A549 (cell line): ENCODE measurements at regions not wholly inside any gene's neighbourhood (a gene's known extent, or its start where the extent isn't known, plus 50 kb on each side); places are given as distances from the start of the nearest gene placed in this dataset.
A peak's percentile ranks its signal among the peaks of the same experiment; 100 is the strongest.

Experiments
- ATAC-seq, 2 experiments: fragments of 200-7000 bp in 1 of 2; fragments of >200 bp in 1 of 2; cut with Nextera tagmentation in 1 of 2; cut with Tn5 transposase in 1 of 2; 3 replicates each; pipeline versions ENCODE4 v1.8.0 to v1.9.1; 2018 to 2020; ENCODE audit warnings: mild to moderate bottlenecking in 1 of 2, moderate library complexity in 1 of 2
- CTCF ChIA-PET: fragments of 300-600 bp; sonication (Branson Sonifier 250); formaldehyde crosslinking; extraction: SDS; loops from one replicate; lab custom pipeline; 2021; ENCODE audit warnings: antibody characterized with exemption, inconsistent platforms; lab: Yijun Ruan, JAX
- POLR2A ChIA-PET: fragments of 350-600 bp; formaldehyde crosslinking; extraction: SDS; loops from one replicate; lab custom pipeline; 2021; ENCODE audit warnings: antibody characterized with exemption, inconsistent platforms; lab: Yijun Ruan, JAX
- DNase-seq, 2 experiments: peaks; one replicate each; pipeline versions ENCODE4 v3.0.0 to v3.0.0-alpha.2; 2011 to 2016; ENCODE audit warnings: low read depth in 1 of 2, low spot score in 1 of 2
- FAIRE-seq: peaks from 2 replicates; lab custom pipeline; 2011; peaks lifted over from hg19 to GRCh38; lab: Jason Lieb, UNC
- H3K27ac ChIP-seq, 2 experiments: fragments of >200 bp; sonication (Bioruptor Twin); formaldehyde crosslinking; 3 replicates each; pipeline ENCODE4 v1.5.1; 2016 to 2017
- H3K4me1 ChIP-seq: fragments of >200 bp; sonication (Bioruptor Twin); formaldehyde crosslinking; 3 replicates; pipeline ENCODE4 v1.6.1; 2016
- H3K4me2 ChIP-seq: fragments of >200 bp; sonication (Bioruptor Twin); formaldehyde crosslinking; 3 replicates; pipeline ENCODE4 v1.6.1; 2016
- H3K4me3 ChIP-seq: fragments of >200 bp; sonication (Bioruptor Twin); formaldehyde crosslinking; 3 replicates; pipeline ENCODE4 v1.5.1; 2016
- H3K9me3 ChIP-seq: fragments of >200 bp; sonication (Bioruptor Twin); formaldehyde crosslinking; 3 replicates; pipeline ENCODE4 v1.6.1; 2016
- BHLHE40 ChIP-seq: IDR thresholded peaks from 2 replicates; pipeline ENCODE4 v1.6.1; 2012; ENCODE audit warnings: low read depth, low read length, inconsistent platforms
- EHF ChIP-seq: fragments of 250-450 bp; sonication (Bioruptor Pico); IDR thresholded peaks from 2 replicates; pipeline ENCODE4 v1.5.0; 2020; ENCODE audit warnings: mild to moderate bottlenecking
- EHMT2 ChIP-seq: fragments of 200-600 bp; sonication (generic); IDR thresholded peaks from 2 replicates; pipeline ENCODE4 v1.6.1; 2016; ENCODE audit warnings: antibody characterized with exemption, low read depth, mild to moderate bottlenecking, moderate library complexity
- EP300 ChIP-seq, 2 experiments: fragments of >200 bp; sonication (Bioruptor Twin); formaldehyde crosslinking; IDR thresholded peaks; 2 replicates in 1 of 2; 3 replicates in 1 of 2; pipeline ENCODE4 v1.6.1; 2016 to 2017
- FOXS1 ChIP-seq: fragments of 250-450 bp; sonication (Bioruptor Pico); IDR thresholded peaks from 2 replicates; pipeline ENCODE4 v1.5.0; 2020; ENCODE audit warnings: mild to moderate bottlenecking, moderate library complexity
- GATA3 ChIP-seq: IDR thresholded peaks from 2 replicates; pipeline ENCODE4 v1.6.1; 2012; ENCODE audit warnings: borderline replicate concordance
- HDAC2 ChIP-seq: fragments of 200-600 bp; sonication (generic); IDR thresholded peaks from 2 replicates; pipeline ENCODE4 v1.6.1; 2016
- HEYL ChIP-seq: fragments of 250-450 bp; sonication (Bioruptor Pico); IDR thresholded peaks from 2 replicates; pipeline ENCODE4 v1.8.0; 2021; ENCODE audit warnings: mild to moderate bottlenecking, moderate library complexity
- HOXB13 ChIP-seq: fragments of 250-450 bp; sonication (Bioruptor Pico); IDR thresholded peaks from 2 replicates; pipeline ENCODE4 v1.5.0; 2020; ENCODE audit warnings: low read depth, mild to moderate bottlenecking, moderate library complexity
- KDM1A ChIP-seq: fragments of 200-600 bp; sonication (generic); IDR thresholded peaks from 2 replicates; pipeline ENCODE4 v1.6.1; 2016; ENCODE audit warnings: low read depth, mild to moderate bottlenecking
- KDM5A ChIP-seq: fragments of 200-600 bp; sonication (generic); IDR thresholded peaks from 2 replicates; pipeline ENCODE4 v1.6.1; 2016; ENCODE audit warnings: antibody characterized with exemption, mild to moderate bottlenecking
- MAFK ChIP-seq: fragments of 450-650 bp; IDR thresholded peaks from 2 replicates; pipeline ENCODE4 v1.6.1; 2014; ENCODE audit not compliant: partially characterized antibody
- MAX ChIP-seq: IDR thresholded peaks from 2 replicates; pipeline ENCODE4 v1.6.1; 2012
- MAZ ChIP-seq: fragments of 150-350 bp; IDR thresholded peaks from 2 replicates; pipeline ENCODE4 v1.6.1; 2014; ENCODE audit warnings: antibody characterized with exemption, low read depth, low read length, borderline replicate concordance
- PHF8 ChIP-seq: fragments of 200-600 bp; sonication (generic); IDR thresholded peaks from 2 replicates; pipeline ENCODE4 v1.6.1; 2016; ENCODE audit warnings: low read depth, mild to moderate bottlenecking, antibody characterized with exemption, moderate library complexity, borderline replicate concordance
- RAD21 ChIP-seq, 2 experiments: fragments of >200 bp in 1 of 2; sonication (Bioruptor Twin) in 1 of 2; formaldehyde crosslinking in 1 of 2; IDR thresholded peaks in 1 of 2; conservative IDR thresholded peaks in 1 of 2; 2 replicates in 1 of 2; 3 replicates in 1 of 2; pipeline ENCODE4 v1.6.1; 2012 to 2018; ENCODE audit warnings: inconsistent platforms in 1 of 2
- RNF2 ChIP-seq: fragments of 200-600 bp; sonication (generic); IDR thresholded peaks from 2 replicates; pipeline ENCODE4 v1.6.1; 2016; ENCODE audit warnings: low read depth, mild to moderate bottlenecking, antibody characterized with exemption, moderate library complexity, borderline replicate concordance
- TFCP2L1 ChIP-seq: fragments of 250-450 bp; sonication (Bioruptor Pico); IDR thresholded peaks from 2 replicates; pipeline ENCODE4 v1.5.0; 2021; ENCODE audit warnings: mild to moderate bottlenecking
- USF2 ChIP-seq: fragments of 450-650 bp; IDR thresholded peaks from 2 replicates; pipeline ENCODE4 v1.6.1; 2014; ENCODE audit warnings: antibody characterized with exemption
- ZC3H11A ChIP-seq: fragments of 450-650 bp; IDR thresholded peaks from 2 replicates; pipeline ENCODE4 v1.6.1; 2014; ENCODE audit warnings: antibody characterized with exemption, mild to moderate bottlenecking
- ZSCAN20 ChIP-seq: fragments of 250-450 bp; sonication (Bioruptor Pico); IDR thresholded peaks from 2 replicates; pipeline ENCODE4 v1.8.0; 2022; ENCODE audit warnings: mild to moderate bottlenecking, moderate library complexity
- WGBS: methylation state at CpG from one replicate; pipeline ENCODE4 v1.1.6; 2017; ENCODE audit errors: missing lambda C conversion rate; 5-methylcytosine and 5-hydroxymethylcytosine counted together
- TF ChIP-seq, protein P1 (sequence below): IDR thresholded peaks from 2 replicates; pipeline ENCODE4 v1.6.1; 2012

DNA sequence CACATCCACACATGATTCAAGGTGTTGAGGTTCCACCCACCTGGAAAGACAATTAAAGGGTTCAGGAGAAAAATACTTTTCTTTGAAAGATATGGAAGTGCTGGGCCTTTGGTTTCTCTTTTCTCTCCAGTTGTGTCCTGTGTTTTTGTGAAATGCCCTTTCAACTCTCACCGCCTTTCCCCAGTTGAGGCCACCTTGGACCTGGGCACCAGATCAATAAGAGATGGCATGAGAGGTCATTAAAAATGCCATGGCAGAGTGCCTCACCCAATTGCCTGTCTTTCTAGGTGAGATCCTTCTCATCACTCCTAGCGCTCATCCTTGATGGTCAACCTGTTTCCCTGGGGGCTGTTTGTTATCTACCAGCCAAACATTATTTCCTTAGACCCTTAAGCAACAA, 453.9 kb downstream of the TSN start:
- no peak overlapping the region for H3K27ac ChIP-seq
- ChIA-PET CTCF (no interaction called here), POLR2A (no interaction called here)
- H3K4me1 ChIP-seq, result no peaks in the 10 kb centered on the region
- ATAC-seq (no peak), FAIRE-seq (no peak), DNase-seq (no peak)
- TF ChIP-seq KDM5A, result no peak
- no peak for TF ChIP-seq GATA3
- TF ChIP-seq, protein P1, sequence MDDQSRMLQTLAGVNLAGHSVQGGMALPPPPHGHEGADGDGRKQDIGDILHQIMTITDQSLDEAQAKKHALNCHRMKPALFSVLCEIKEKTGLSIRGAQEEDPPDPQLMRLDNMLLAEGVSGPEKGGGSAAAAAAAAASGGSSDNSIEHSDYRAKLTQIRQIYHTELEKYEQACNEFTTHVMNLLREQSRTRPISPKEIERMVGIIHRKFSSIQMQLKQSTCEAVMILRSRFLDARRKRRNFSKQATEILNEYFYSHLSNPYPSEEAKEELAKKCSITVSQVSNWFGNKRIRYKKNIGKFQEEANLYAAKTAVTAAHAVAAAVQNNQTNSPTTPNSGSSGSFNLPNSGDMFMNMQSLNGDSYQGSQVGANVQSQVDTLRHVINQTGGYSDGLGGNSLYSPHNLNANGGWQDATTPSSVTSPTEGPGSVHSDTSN, result no peak
- H3K4me2 ChIP-seq, result no peak overlapping the region
- H3K9me3 ChIP-seq, result no peaks in the 10 kb centered on the region
- WGBS, result 27% methylated on average over 2 of the region's 2 CpGs
- no peak overlapping the region for H3K4me3 ChIP-seq

DNA sequence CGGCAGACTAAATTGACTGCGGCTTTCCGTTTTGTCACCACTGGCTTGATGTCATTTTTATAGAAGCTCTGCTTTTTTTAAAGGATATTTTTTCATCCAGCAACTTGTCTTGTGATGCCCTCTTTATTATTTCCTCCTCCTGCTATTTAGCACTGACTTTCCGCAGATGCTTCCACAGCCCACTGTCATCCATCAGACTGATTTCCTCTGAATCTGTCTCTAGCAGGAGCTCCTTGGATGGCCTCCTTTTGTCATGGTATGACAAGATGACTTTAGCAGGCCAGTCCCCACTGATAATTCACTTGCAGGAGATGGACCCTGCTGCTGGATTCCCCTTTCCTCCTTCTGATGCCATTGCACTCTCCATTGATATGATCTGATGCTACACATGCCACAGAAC, 454.6 kb downstream of the TSN start:
- no peaks in the 10 kb centered on the region for H3K4me1 ChIP-seq
- 56% methylated on average over 4 of the region's 4 CpGs for WGBS
- no peak for ATAC-seq
- ChIA-PET POLR2A (no interaction called here), CTCF (no interaction called here)
- no peaks in the 10 kb centered on the region for H3K9me3 ChIP-seq
- DNase-seq, result no peak
- H3K4me3 ChIP-seq, result no peak overlapping the region
- no peak for FAIRE-seq
- no peak overlapping the region for H3K27ac ChIP-seq
- TF ChIP-seq, protein P1, result no peak
- no peak for TF ChIP-seq USF2
- TF ChIP-seq MAX, result no peak
- TF ChIP-seq MAZ, result no peak
- TF ChIP-seq, all 56 proteins: peak for 0
- H3K4me2 ChIP-seq, result no peak overlapping the region

GRCh38 chr2:122210898-122211856, 455.7 kb downstream of the TSN start:
- ChIA-PET POLR2A (no interaction called here), CTCF (no interaction called here)
- ATAC-seq (no peak), DNase-seq (no peak), FAIRE-seq (no peak)
- Histone ChIP-seq H3K4me2 (no peak overlapping the region), H3K9me3 (no peaks in the 10 kb centered on the region), H3K4me3 (no peak overlapping the region), H3K27ac (no peak overlapping the region), H3K4me1 (no peaks in the 10 kb centered on the region)
- 15% methylated on average over 8 of the region's 8 CpGs for WGBS
- peak; percentile 91 for TF ChIP-seq MAFK
- no peak for TF ChIP-seq MAZ

GRCh38 chr2:122213312-122213711, 457.9 kb downstream of the TSN start:
- no peak for FAIRE-seq
- no peak for ATAC-seq
- no peak for DNase-seq
- Histone ChIP-seq H3K4me1 (no peaks in the 10 kb centered on the region), H3K9me3 (no peaks in the 10 kb centered on the region), H3K27ac (no peak overlapping the region), H3K4me2 (no peak overlapping the region), H3K4me3 (no peak overlapping the region)
- 33% methylated on average over 4 of the region's 4 CpGs for WGBS
- CTCF ChIA-PET, result no interaction called here
- POLR2A ChIA-PET, result no interaction called here
- TF ChIP-seq KDM1A (no peak), BHLHE40 (no peak)

DNA sequence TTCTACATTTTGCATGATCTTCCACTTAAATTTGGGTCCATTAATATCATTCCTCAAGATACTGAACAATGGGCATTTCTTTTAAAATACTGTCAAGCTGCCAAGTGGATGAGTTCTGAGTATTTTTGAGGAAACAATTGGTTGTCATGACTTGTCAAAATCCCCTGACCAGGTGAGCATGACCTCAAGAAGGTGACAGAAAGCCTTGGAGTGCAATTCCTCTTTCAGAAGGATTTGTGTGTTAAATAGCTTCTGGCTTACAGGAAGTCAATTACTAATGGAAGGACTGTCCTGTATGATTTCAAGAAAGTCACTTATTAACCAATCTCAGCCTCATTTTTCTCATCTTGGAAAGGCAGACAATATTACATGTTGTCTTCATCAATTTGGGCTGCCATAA, 460.6 kb downstream of the TSN start:
- Histone ChIP-seq H3K9me3 (no peaks in the 10 kb centered on the region), H3K27ac (no peak overlapping the region), H3K4me3 (no peak overlapping the region), H3K4me1 (no peaks in the 10 kb centered on the region), H3K4me2 (no peak overlapping the region)
- DNase-seq (no peak), ATAC-seq (no peak), FAIRE-seq (no peak)
- CTCF ChIA-PET, result interaction anchor here (1.0 to 1.5 kb wide), 2 partner anchors 14 to 35 kb away, joined by 3 read pairs; no protein-coding TSS in a partner anchor
- POLR2A ChIA-PET, result no interaction called here
- no peak for TF ChIP-seq RNF2
- no peak for TF ChIP-seq TFCP2L1 (CRISPR knock-in tag)
- TF ChIP-seq KDM1A, result no peak
- TF ChIP-seq HDAC2, result no peak
- no peak for TF ChIP-seq PHF8
- TF ChIP-seq ZC3H11A, result no peak
- TF ChIP-seq, protein P1, result no peak
- no peak for TF ChIP-seq ZSCAN20
- no peak for TF ChIP-seq EHMT2
- no peak for TF ChIP-seq EP300 (IDR thresholded peaks at IDR 0.05)
- TF ChIP-seq RAD21 (conservative IDR thresholded peaks at IDR 0.05 in 1 of 2, IDR thresholded peaks at IDR 0.05 in 1 of 2), result no peak
- no peak for TF ChIP-seq HOXB13 (CRISPR knock-in tag)
- no peak for TF ChIP-seq EHF (CRISPR knock-in tag)
- no peak for TF ChIP-seq MAZ
- no peak for TF ChIP-seq FOXS1
- no peak for TF ChIP-seq HEYL (CRISPR knock-in tag)
